ENCODE measurements at regions not wholly inside any gene's neighbourhood (a gene's known extent, or its start where the extent isn't known, plus 50 kb on each side); places are given as distances from the start of the nearest gene placed in this dataset.

DNA sequence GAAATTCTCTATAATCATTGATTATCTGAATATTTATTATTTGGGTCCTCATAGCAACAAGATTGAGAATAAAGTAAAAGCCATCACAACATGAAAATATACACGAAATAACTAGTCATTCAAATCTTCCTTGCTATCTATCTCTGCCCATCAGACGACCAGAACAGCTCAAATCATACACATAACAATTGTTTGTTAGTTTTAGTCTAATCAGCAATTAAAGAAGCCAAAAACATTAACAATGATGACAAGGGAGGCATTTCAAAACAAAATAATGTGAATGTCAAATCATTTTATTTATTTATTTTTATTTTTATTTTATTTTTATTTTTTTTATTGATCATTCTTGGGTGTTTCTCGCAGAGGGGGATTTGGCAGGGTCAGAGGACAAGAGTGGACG is 106.0 kb upstream of the BNC2 start:
- Histone ChIP-seq H3K9me3 (ENCODE audit: low read length) (no peaks in the 10 kb centered on the region), H3K4me3 (replicated peaks in 1 of 3; ENCODE audit: insufficient read depth in 1 of 3, low read depth in 2 of 3, low read length in 3 of 3) (no peak overlapping the region), H3K9ac (ENCODE audit: insufficient read depth, low read depth, low read length) (no peak overlapping the region), H4K20me1 (ENCODE audit: insufficient read depth, low read length) (no peaks in the 10 kb centered on the region), H3K79me2 (ENCODE audit: insufficient read depth, low read length) (no peaks in the 10 kb centered on the region), H3K27ac (ENCODE audit: extremely low read length, insufficient read depth, low read length) (no peak overlapping the region), H3K36me3 (replicated peaks in 1 of 2; ENCODE audit: control insufficient read depth in 1 of 2, insufficient read depth in 2 of 2, low read length in 2 of 2) (no peaks in the 10 kb centered on the region), H3K27me3 (ENCODE audit: control insufficient read depth in 1 of 2, insufficient read depth in 2 of 2, low read length in 2 of 2) (no peaks in the 10 kb centered on the region), H3K4me2 (ENCODE audit: low read depth, low read length) (no peak overlapping the region), H2AFZ (ENCODE audit: low read length) (no peak overlapping the region), H3K4me1 (ENCODE audit: insufficient read depth, low read length) (no peaks in the 10 kb centered on the region)
- BruUV-seq (replicated peaks), result no TSS peak
- CTCF ChIA-PET (ENCODE audit: low intra/inter-chr PET ratio, low total read pairs), result no interaction called here
- no peak for DNase-seq (ENCODE audit: low spot score)
- no peak for TF ChIP-seq CHD2 (IDR thresholded peaks at IDR 0.05; ENCODE audit: low read depth, low read length)
- peak; percentile 48 to 66; a peak in 3 of 4 replicates for TF ChIP-seq MAFK (conservative IDR thresholded peaks at IDR 0.05 in 1 of 2, IDR thresholded peaks at IDR 0.05 in 1 of 2; ENCODE audit: low read length in 2 of 2)
- peak; percentile 60; the same call in 1 of the 2 replicates for TF ChIP-seq MAFF (IDR thresholded peaks at IDR 0.05; ENCODE audit: low read depth, low read length)
- in situ Hi-C loops (cut with HindIII; ENCODE audit: extremely low pct_ligation_motif_present, low pct_unique_long_range_greater_than_20kb), result no loop called here
- intact Hi-C loops (cut with micrococcal nuclease; ENCODE audit: unreplicated experiment), result no loop called here
- POLR2A ChIA-PET, result no interaction called here
- no peak for FAIRE-seq
- WGBS (ENCODE audit: low lambda C conversion rate), result 13% methylated on average over 4 of the region's 4 CpGs
- no peak for ATAC-seq

DNA sequence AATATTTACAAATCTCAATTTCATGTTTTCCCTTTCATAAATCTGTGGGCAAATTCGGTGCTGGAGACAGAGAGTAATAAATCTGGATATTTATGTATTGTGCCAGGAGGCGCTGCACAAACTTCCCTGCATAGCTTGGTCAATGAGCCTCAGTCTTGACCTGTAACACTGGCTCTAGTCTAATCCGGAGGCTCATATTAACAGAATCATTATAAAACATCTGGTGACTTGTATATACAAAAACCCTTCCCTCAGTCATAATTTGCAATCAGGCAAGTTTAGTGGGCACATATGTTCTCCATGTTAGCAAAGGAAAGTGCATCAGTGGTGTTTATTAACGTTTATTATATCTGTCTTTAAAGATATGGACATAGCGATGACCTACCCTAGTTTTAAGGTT is 104.0 kb upstream of the BNC2 start:
- Histone ChIP-seq H3K4me3 (replicated peaks in 1 of 3; ENCODE audit: insufficient read depth in 1 of 3, low read depth in 2 of 3, low read length in 3 of 3) (no peak overlapping the region), H3K27ac (ENCODE audit: extremely low read length, insufficient read depth, low read length) (no peak overlapping the region), H3K9ac (ENCODE audit: insufficient read depth, low read depth, low read length) (no peak overlapping the region), H3K4me2 (ENCODE audit: low read depth, low read length) (no peak overlapping the region), H3K36me3 (replicated peaks in 1 of 2; ENCODE audit: control insufficient read depth in 1 of 2, insufficient read depth in 2 of 2, low read length in 2 of 2) (no peaks in the 10 kb centered on the region), H3K9me3 (ENCODE audit: low read length) (no peaks in the 10 kb centered on the region), H3K27me3 (ENCODE audit: control insufficient read depth in 1 of 2, insufficient read depth in 2 of 2, low read length in 2 of 2) (no peaks in the 10 kb centered on the region), H3K79me2 (ENCODE audit: insufficient read depth, low read length) (no peaks in the 10 kb centered on the region), H3K4me1 (ENCODE audit: insufficient read depth, low read length) (no peaks in the 10 kb centered on the region), H2AFZ (ENCODE audit: low read length) (no peak overlapping the region), H4K20me1 (ENCODE audit: insufficient read depth, low read length) (no peaks in the 10 kb centered on the region)
- ATAC-seq (no peak), FAIRE-seq (no peak), DNase-seq (ENCODE audit: low spot score) (no peak)
- ChIA-PET POLR2A (no interaction called here), CTCF (ENCODE audit: low intra/inter-chr PET ratio, low total read pairs) (no interaction called here)
- 15% methylated on average over 5 of the region's 5 CpGs for WGBS (ENCODE audit: low lambda C conversion rate)
- intact Hi-C loops (cut with micrococcal nuclease; ENCODE audit: unreplicated experiment) (no loop called here), in situ Hi-C loops (cut with HindIII; ENCODE audit: extremely low pct_ligation_motif_present, low pct_unique_long_range_greater_than_20kb) (no loop called here)
- no peak for TF ChIP-seq RFX3 (CRISPR knock-in tag; IDR thresholded peaks at IDR 0.05)
- no peak for TF ChIP-seq ZNF777 (CRISPR knock-in tag; IDR thresholded peaks at IDR 0.05)
- no peak for TF ChIP-seq TEF (CRISPR knock-in tag; IDR thresholded peaks at IDR 0.05)
- TF ChIP-seq SETDB1 (CRISPR knock-in tag; IDR thresholded peaks at IDR 0.05; ENCODE audit: borderline replicate concordance), result no peak
- TF ChIP-seq MAFF (IDR thresholded peaks at IDR 0.05; ENCODE audit: low read depth, low read length), result no peak
- no peak for TF ChIP-seq ZNF383 (CRISPR knock-in tag; IDR thresholded peaks at IDR 0.05; ENCODE audit: borderline replicate concordance)
- TF ChIP-seq TCF7L2 (IDR thresholded peaks at IDR 0.05; ENCODE audit: low read depth, low read length), result no peak
- TF ChIP-seq MZF1 (CRISPR knock-in tag; IDR thresholded peaks at IDR 0.05; ENCODE audit: borderline replicate concordance), result no peak
- no peak for TF ChIP-seq PREB (CRISPR knock-in tag; IDR thresholded peaks at IDR 0.05)
- no peak for TF ChIP-seq ZNF878 (CRISPR knock-in tag; IDR thresholded peaks at IDR 0.05)
- no TSS peak for BruUV-seq (replicated peaks)
